Activated CD4-positive, alpha-beta T cell treated with anti-CD3 and anti-CD28 coated beads for 36 hours (primary cell): ENCODE measurements at regions not wholly inside any gene's neighbourhood (a gene's known extent, or its start where the extent isn't known, plus 50 kb on each side); places are given as distances from the start of the nearest gene placed in this dataset.

ENCODE experiments used
- ATAC-seq: fragments of 200-7000 bp; cut with Tn5 transposase; one replicate; pipeline ENCODE4 v1.10.0; 2021; ENCODE audit warnings: mild to moderate bottlenecking, moderate library complexity
- CTCF ChIA-PET: fragments of 350-600 bp; sonication (Branson Sonifier 250); formaldehyde crosslinking; loops from one replicate; lab custom pipeline; 2021; ENCODE audit warnings: antibody characterized with exemption; lab: Charles Lee
- POLR2A ChIA-PET: fragments of 350-600 bp; sonication (Branson Sonifier 250); formaldehyde crosslinking; loops from one replicate; lab custom pipeline; 2021; ENCODE audit warnings: antibody characterized with exemption, inconsistent platforms; lab: Charles Lee
- DNase-seq: peaks from one replicate; pipeline ENCODE4 v3.0.0-alpha.2; 2020
- H3K27ac Mint-ChIP-seq: one replicate; pipeline ENCODE4 v1.8.0; 2021; ENCODE audit warnings: mixed read lengths
- H3K27me3 Mint-ChIP-seq: one replicate; pipeline ENCODE4 v1.8.0; 2021; ENCODE audit warnings: mixed read lengths
- H3K36me3 Mint-ChIP-seq: one replicate; pipeline ENCODE4 v1.8.0; 2021; ENCODE audit warnings: low read depth, mixed read lengths
- H3K4me1 Mint-ChIP-seq: one replicate; pipeline ENCODE4 v1.8.0; 2021; ENCODE audit warnings: mixed read lengths
- H3K4me3 Mint-ChIP-seq: one replicate; pipeline ENCODE4 v1.8.0; 2021; ENCODE audit warnings: mild to moderate bottlenecking, moderate library complexity, mixed read lengths
- H3K9me3 Mint-ChIP-seq: one replicate; pipeline ENCODE4 v1.8.0; 2021; ENCODE audit warnings: low read depth, mixed read lengths
- intact Hi-C, 2 experiments: fragments of 100-400 bp; cut with DNase I in 1 of 2; cut with micrococcal nuclease in 1 of 2; formaldehyde crosslinking; loops; one replicate each; pipeline versions ENCODE4 v1.14.2 to v1.15.1; 2022 to 2024; cut with DNase I, micrococcal nuclease

DNA sequence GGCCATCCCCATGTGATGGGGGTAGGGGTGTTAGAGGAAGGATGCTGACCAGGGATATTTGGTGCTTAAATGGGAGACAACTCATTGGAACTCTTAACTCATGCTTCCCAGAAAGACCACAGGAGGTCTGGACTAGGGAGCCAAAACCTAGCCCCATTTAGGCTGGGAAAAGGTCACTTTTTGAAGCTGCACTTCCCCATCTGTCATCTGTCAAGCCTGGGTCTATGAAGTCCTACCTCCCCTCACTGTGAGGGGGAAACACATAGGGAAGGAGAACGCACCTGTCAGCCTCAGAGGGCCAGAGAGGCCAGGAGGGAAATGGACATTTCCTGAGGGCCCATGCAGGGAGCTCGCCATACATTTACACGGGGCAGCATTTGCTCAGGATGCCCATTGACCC, 321.0 kb downstream of the BCL11B start:
- ATAC-seq (no peak), DNase-seq (no peak)
- Mint-ChIP-seq H3K36me3 (no peaks in the 10 kb centered on the region), H3K27ac (no peak overlapping the region), H3K9me3 (peaks cover 2% of the 10 kb centered on the region), H3K27me3 (no peaks in the 10 kb centered on the region), H3K4me3 (no peak overlapping the region), H3K4me1 (peaks cover 20% of the 10 kb centered on the region)
- POLR2A ChIA-PET, result no interaction called here
- intact Hi-C loops, result no loop called here
- CTCF ChIA-PET, result no interaction called here

DNA sequence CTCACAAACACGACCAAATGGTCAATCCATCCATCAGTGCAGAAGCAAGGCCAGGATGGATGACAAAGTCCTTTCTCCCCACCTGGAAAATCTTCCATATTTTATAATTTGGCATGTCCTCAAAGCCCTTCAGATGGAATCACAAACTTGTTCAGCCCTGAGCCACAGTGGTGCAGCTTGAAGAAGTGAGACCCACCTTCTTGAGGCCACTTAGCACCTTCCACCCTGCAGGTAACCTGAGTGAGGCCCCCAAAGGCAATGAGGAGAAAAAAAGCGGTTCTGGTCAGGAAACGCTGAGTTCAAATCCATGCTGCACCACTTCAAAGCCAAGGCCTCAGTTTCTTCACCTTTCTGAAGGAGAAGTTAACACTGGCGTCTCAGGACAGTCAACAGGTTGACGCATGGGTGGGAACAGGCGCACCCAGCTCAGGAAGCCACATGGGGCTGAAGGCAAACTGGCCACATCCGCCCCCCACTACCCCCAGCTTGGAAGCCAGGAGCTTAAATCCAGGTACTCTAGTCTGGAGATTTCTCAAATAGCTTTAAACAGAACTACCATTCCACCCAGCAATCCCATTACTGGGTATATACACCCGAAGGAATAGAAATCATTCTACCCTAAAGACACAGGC, 320.4 kb downstream of the BCL11B start:
- CTCF ChIA-PET, result no interaction called here
- intact Hi-C loops, result no loop called here
- H3K27me3 Mint-ChIP-seq, result no peaks in the 10 kb centered on the region
- H3K9me3 Mint-ChIP-seq, result peaks cover 2% of the 10 kb centered on the region
- H3K4me3 Mint-ChIP-seq, result no peak overlapping the region
- H3K27ac Mint-ChIP-seq, result no peak overlapping the region
- ATAC-seq (no peak), DNase-seq (no peak)
- POLR2A ChIA-PET, result no interaction called here
- peaks cover 20% of the 10 kb centered on the region for H3K4me1 Mint-ChIP-seq
- no peaks in the 10 kb centered on the region for H3K36me3 Mint-ChIP-seq

DNA sequence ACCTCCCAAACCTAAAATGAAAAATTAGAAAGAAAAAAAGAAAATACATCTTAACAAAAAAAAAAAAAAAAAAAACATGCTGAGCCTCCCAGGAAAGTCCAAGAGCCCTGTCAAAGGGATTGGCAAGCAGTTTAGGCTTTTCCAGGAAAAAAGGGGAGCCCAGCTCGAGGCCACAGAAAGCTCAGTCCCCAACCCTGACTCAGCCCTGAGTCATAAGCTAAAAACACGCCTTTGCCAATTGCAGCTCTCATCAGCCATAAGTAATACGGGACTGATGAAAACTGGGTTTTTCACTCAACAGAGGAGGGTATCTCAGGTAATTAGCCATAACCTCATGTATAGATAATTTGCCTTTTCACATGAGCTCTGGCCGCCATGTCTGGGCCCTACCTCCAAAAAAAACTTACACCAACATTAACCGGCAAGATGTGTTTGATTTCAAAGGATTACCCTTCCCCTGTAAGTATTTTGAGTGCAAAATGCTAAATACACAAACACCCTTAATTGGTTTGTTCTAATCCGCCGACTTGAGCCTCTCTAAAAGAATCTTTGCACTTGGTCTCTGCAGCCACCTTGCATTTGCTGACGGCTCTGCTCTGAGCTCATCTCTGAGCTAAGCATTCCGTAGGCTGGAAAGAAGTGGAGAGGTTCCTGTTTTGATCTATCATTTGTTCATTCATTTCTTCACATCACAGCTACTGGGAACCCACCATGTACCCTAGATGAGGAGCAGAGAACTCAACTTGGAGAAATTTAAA, 319.2 kb downstream of the BCL11B start:
- intact Hi-C loops, result no loop called here
- Mint-ChIP-seq H3K4me1 (peaks cover 12% of the 10 kb centered on the region), H3K36me3 (no peaks in the 10 kb centered on the region), H3K27me3 (no peaks in the 10 kb centered on the region), H3K9me3 (peaks cover 2% of the 10 kb centered on the region), H3K4me3 (no peak overlapping the region), H3K27ac (no peak overlapping the region)
- DNase-seq (peak; percentile 41), ATAC-seq (peak; percentile 76)
- ChIA-PET CTCF (no interaction called here), POLR2A (interaction anchor here (0.5 kb wide), 1 partner anchor 648 kb away, joined by 3 read pairs; no protein-coding TSS in a partner anchor)

DNA sequence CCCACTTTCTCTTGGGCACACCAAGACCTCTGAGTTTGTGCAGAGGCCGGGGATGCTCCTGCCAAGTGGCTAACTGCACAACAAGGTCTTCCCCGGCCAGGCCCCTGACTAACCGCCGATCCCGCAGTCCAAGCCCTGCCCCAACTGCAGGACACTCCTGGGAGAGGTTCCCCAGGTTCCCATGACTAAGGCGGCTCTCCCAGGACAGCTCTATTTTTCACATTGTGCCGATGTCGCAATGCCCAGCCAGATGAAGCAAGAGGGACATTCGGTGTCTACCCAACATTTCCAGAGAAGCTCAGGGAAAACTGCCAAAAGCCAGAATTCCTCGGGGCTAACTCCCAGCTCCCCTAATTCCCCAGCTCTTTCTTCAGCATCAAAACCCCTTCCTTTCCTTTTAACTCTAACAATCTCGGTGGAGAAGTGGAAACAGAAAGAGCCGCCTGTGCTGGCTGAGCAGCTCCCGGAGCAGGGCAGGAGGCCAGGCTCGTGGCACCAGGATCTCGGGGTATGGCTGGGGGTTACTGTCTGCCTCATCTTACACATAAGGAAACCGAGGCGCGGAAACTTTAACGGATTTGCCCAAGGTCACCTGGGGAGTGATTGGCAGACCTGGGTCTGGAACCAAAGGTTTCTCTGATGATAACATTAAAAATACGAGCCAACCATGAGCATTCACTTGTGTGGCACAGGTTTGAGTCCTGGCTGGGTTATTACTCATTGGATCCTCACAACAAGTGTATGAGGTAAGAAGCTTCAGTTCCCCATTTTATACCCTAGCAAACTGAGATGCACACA, 318.2 kb downstream of the BCL11B start:
- no peaks in the 10 kb centered on the region for H3K27me3 Mint-ChIP-seq
- H3K4me3 Mint-ChIP-seq, result no peak overlapping the region
- ATAC-seq, result no peak
- intact Hi-C loops, result loop anchor here in 1 of 2 experiments (2.0 kb wide), 1 partner anchor 69 kb away; no protein-coding TSS in a partner anchor
- H3K27ac Mint-ChIP-seq, result no peak overlapping the region
- no peak for DNase-seq
- H3K4me1 Mint-ChIP-seq, result peaks cover 11% of the 10 kb centered on the region
- no peaks in the 10 kb centered on the region for H3K36me3 Mint-ChIP-seq
- CTCF ChIA-PET, result no interaction called here
- POLR2A ChIA-PET, result no interaction called here
- H3K9me3 Mint-ChIP-seq, result peaks cover 2% of the 10 kb centered on the region

- Mint-ChIP-seq H3K36me3 (no peaks in the 10 kb centered on the region), H3K9me3 (peaks cover 2% of the 10 kb centered on the region), H3K4me3 (no peak overlapping the region), H3K27me3 (no peaks in the 10 kb centered on the region), H3K27ac (no peak overlapping the region), H3K4me1 (peaks cover 11% of the 10 kb centered on the region)
- no peak for DNase-seq
- intact Hi-C loops, result loop anchor here in 1 of 2 experiments (2.0 kb wide), 1 partner anchor 70 kb away; no protein-coding TSS in a partner anchor
- ChIA-PET CTCF (no interaction called here), POLR2A (no interaction called here)
- no peak for ATAC-seq
These were observed 317.5 kb downstream of the BCL11B start for GRCh38 chr14:98954349-98955000.

DNA sequence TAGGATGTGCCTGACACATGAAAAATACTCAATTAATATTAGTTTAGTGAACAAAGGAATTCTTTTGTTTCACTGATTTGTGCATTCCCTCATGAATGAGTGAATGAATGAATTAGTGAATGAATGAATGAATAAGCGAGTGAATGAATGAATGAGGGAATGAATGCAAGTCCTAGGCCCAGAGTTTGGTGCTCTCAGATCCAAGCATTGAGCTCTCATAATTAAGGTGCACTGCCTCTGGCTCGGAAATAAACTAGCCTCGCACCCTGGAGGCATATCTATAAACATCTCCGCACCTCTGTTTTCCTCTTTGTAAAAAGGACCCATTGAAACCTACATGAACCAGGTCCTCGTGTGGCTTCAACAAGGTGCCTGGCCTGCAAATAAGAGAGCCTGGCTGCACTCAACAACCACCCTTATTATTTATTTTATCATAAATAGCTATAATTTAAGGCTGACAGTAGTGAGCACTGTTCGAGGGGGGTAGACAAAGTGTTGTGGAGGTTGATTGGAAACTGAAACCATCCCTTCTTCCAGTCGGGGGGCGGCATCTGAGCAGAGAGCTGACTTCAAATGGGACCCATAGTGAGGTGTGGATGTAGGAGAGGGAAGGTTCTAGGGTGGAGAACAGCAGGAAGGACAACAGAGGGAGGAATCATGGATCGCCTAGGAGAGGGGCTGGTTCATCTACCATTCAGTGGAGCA, 316.8 kb downstream of the BCL11B start:
- no peak for DNase-seq
- H3K27me3 Mint-ChIP-seq, result no peaks in the 10 kb centered on the region
- POLR2A ChIA-PET, result interaction anchor here (0.6 kb wide), 1 partner anchor 933 kb away, joined by 4 read pairs; no protein-coding TSS in a partner anchor
- CTCF ChIA-PET, result no interaction called here
- no peak overlapping the region for H3K4me3 Mint-ChIP-seq
- peaks cover 11% of the 10 kb centered on the region for H3K4me1 Mint-ChIP-seq
- H3K36me3 Mint-ChIP-seq, result no peaks in the 10 kb centered on the region
- intact Hi-C loops, result loop anchor here in 1 of 2 experiments (2.0 kb wide), 1 partner anchor 70 kb away; no protein-coding TSS in a partner anchor
- H3K27ac Mint-ChIP-seq, result no peak overlapping the region
- H3K9me3 Mint-ChIP-seq, result peaks cover 2% of the 10 kb centered on the region
- no peak for ATAC-seq

DNA sequence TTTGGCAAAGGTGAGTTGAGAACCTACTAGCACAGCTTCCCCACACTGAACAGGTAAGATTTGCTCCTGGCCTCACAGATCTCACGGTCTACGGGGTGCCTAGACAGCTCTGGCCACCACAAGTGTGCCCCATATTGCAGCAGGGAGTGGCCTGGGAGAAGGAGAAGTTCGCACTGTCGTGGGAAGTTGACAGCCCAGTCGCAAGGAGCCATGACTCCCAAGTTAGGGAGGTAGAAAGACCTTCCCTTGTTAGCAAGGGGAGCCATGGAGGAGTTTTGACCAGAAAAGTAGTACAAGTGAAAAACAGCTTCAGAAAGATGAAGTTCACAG, 316.3 kb downstream of the BCL11B start:
- intact Hi-C loops, result loop anchor here in 1 of 2 experiments (2.0 kb wide), 1 partner anchor 71 kb away; no protein-coding TSS in a partner anchor
- H3K27me3 Mint-ChIP-seq, result no peaks in the 10 kb centered on the region
- ATAC-seq (no peak), DNase-seq (no peak)
- ChIA-PET POLR2A (interaction anchor here (0.6 kb wide), 1 partner anchor 934 kb away, joined by 4 read pairs; no protein-coding TSS in a partner anchor), CTCF (no interaction called here)
- H3K4me3 Mint-ChIP-seq, result no peak overlapping the region
- H3K36me3 Mint-ChIP-seq, result no peaks in the 10 kb centered on the region
- H3K4me1 Mint-ChIP-seq, result peaks cover 15% of the 10 kb centered on the region
- peaks cover 2% of the 10 kb centered on the region for H3K9me3 Mint-ChIP-seq
- H3K27ac Mint-ChIP-seq, result no peak overlapping the region

- Mint-ChIP-seq H3K36me3 (no peaks in the 10 kb centered on the region), H3K4me3 (no peak overlapping the region), H3K9me3 (peaks cover 2% of the 10 kb centered on the region), H3K27ac (no peak overlapping the region), H3K27me3 (no peaks in the 10 kb centered on the region), H3K4me1 (peaks cover 15% of the 10 kb centered on the region)
- ATAC-seq (no peak), DNase-seq (no peak)
- CTCF ChIA-PET, result interaction anchor here (0.7 kb wide), 1 partner anchor 72 kb away, joined by 3 read pairs; no protein-coding TSS in a partner anchor
- POLR2A ChIA-PET, result no interaction called here
- intact Hi-C loops, result no loop called here
These were observed 315.8 kb downstream of the BCL11B start for GRCh38 chr14:98956181-98956580.

GRCh38 chr14:98956661-98957060, 315.3 kb downstream of the BCL11B start:
- Mint-ChIP-seq H3K9me3 (peaks cover 2% of the 10 kb centered on the region), H3K27ac (no peak overlapping the region), H3K36me3 (no peaks in the 10 kb centered on the region), H3K27me3 (no peaks in the 10 kb centered on the region), H3K4me1 (peaks cover 15% of the 10 kb centered on the region), H3K4me3 (no peak overlapping the region)
- intact Hi-C loops, result no loop called here
- ChIA-PET CTCF (interaction anchor here (0.7 to 1.0 kb wide), 2 partner anchors 36 to 72 kb away, joined by 3 read pairs; no protein-coding TSS in a partner anchor), POLR2A (interaction anchor here (0.6 kb wide), 1 partner anchor 943 kb away, joined by 3 read pairs; no protein-coding TSS in a partner anchor)
- DNase-seq (no peak), ATAC-seq (no peak)

- no peak overlapping the region for H3K27ac Mint-ChIP-seq
These were observed 314.6 kb downstream of the BCL11B start for GRCh38 chr14:98957211-98958047.

More at GRCh38 chr14:98957211-98958047, 314.6 kb downstream of the BCL11B start:
- DNase-seq (no peak), ATAC-seq (no peak)
- ChIA-PET CTCF (interaction anchor here (1.0 kb wide), 1 partner anchor 37 kb away, joined by 3 read pairs; no protein-coding TSS in a partner anchor), POLR2A (interaction anchor here (0.6 kb wide), 1 partner anchor 944 kb away, joined by 3 read pairs; no protein-coding TSS in a partner anchor)
- H3K27me3 Mint-ChIP-seq, result no peaks in the 10 kb centered on the region
- H3K4me1 Mint-ChIP-seq, result peaks cover 11% of the 10 kb centered on the region
- H3K4me3 Mint-ChIP-seq, result no peak overlapping the region
- no peaks in the 10 kb centered on the region for H3K9me3 Mint-ChIP-seq
- intact Hi-C loops, result no loop called here
- H3K36me3 Mint-ChIP-seq, result no peaks in the 10 kb centered on the region
